K562 (cell line): ENCODE measurements at regions not wholly inside any gene's neighbourhood (a gene's known extent, or its start where the extent isn't known, plus 50 kb on each side); places are given as distances from the start of the nearest gene placed in this dataset.

ENCODE experiments used
- ATAC-seq: fragments of 200-7000 bp; cut with Tn5 transposase; 3 replicates; pipeline ENCODE4 v1.9.1; 2020; ENCODE audit warnings: moderate library complexity
- BruUV-seq: library from RNA; stranded (reverse); fragments of 400-500 nt; replicated peaks from 2 replicates; lab custom pipeline; 2021; lab: Mats Ljungman, UMichigan
- CTCF ChIA-PET: fragments of 300-600 bp; formaldehyde crosslinking; extraction: SDS; loops from one replicate; lab custom pipeline; 2021; ENCODE audit warnings: low intra/inter-chr PET ratio; lab: Yijun Ruan, JAX
- POLR2A ChIA-PET: fragments of 300-600, 350-650 bp; sonication (Branson Sonifier 250); formaldehyde crosslinking; extraction: SDS; loops from one replicate; lab custom pipeline; 2021; ENCODE audit warnings: antibody characterized with exemption, inconsistent platforms; lab: Yijun Ruan, JAX
- DNase-seq, 4 experiments: peaks; one replicate each; pipeline versions ENCODE4 v3.0.0 to v3.0.0-alpha.2; 2011 to 2018; ENCODE audit warnings: low spot score in 3 of 4, mixed read lengths in 3 of 4; ENCODE audit errors: extremely low read depth in 1 of 4
- FAIRE-seq: peaks from 2 replicates; lab custom pipeline; 2011; peaks lifted over from hg19 to GRCh38; lab: Jason Lieb, UNC
- H2AFZ ChIP-seq: 2 replicates; pipeline ENCODE4 v1.6.0; 2011; ENCODE audit warnings: low read depth, low read length, control low read depth, inconsistent platforms
- H3K27ac ChIP-seq: fragments of 200-600 bp; 3 replicates; pipeline ENCODE4 v1.8.0; 2011; ENCODE audit warnings: low read depth, mild to moderate bottlenecking, control low read depth, inconsistent platforms, low read length, moderate library complexity, mixed read lengths; ENCODE audit errors: extremely low read depth
- H3K27me3 ChIP-seq, 2 experiments: fragments of 300-600 bp in 1 of 2; 2 replicates in 1 of 2; 3 replicates in 1 of 2; pipeline versions ENCODE4 v1.6.0 to v1.8.0; 2011; ENCODE audit warnings: inconsistent platforms in 2 of 2, low read length in 2 of 2, mild to moderate bottlenecking in 1 of 2, mixed read lengths in 1 of 2, moderate library complexity in 1 of 2; ENCODE audit not compliant: control insufficient read depth in 2 of 2, insufficient read depth in 2 of 2
- H3K36me3 ChIP-seq: fragments of 300-600 bp; 3 replicates; pipeline ENCODE4 v1.8.0; 2011; ENCODE audit warnings: mild to moderate bottlenecking, low read length, inconsistent platforms; ENCODE audit not compliant: control insufficient read depth, insufficient read depth
- H3K4me1 ChIP-seq, 2 experiments: fragments of 200-600 bp in 1 of 2; replicated peaks in 1 of 2; 2 replicates in 1 of 2; 3 replicates in 1 of 2; pipeline versions ENCODE4 v1.5.1 to v1.8.0; 2011; ENCODE audit warnings: inconsistent platforms in 2 of 2, low read length in 2 of 2, mild to moderate bottlenecking in 1 of 2, mixed read lengths in 1 of 2, moderate library complexity in 1 of 2; ENCODE audit not compliant: control insufficient read depth in 2 of 2, insufficient read depth in 2 of 2
- H3K4me2 ChIP-seq: 2 replicates; pipeline ENCODE4 v1.6.1; 2011; ENCODE audit warnings: low read length, control low read depth, inconsistent platforms, mixed read lengths; ENCODE audit not compliant: insufficient read depth
- H3K4me3 ChIP-seq: fragments of 200-600 bp; sonication (generic), shearing (Covaris generic); 2 replicates; pipeline ENCODE4 v1.5.1; 2016; ENCODE audit warnings: control low read depth, inconsistent platforms
- H3K79me2 ChIP-seq: fragments of 200-600 bp; 3 replicates; pipeline ENCODE4 v1.8.0; 2011; ENCODE audit warnings: low read length, inconsistent platforms; ENCODE audit not compliant: control insufficient read depth, insufficient read depth
- H3K9ac ChIP-seq, 2 experiments: 2 replicates each; pipeline versions ENCODE4 v1.6.0 to v1.6.1; 2011; ENCODE audit warnings: low read depth in 2 of 2, low read length in 2 of 2, control low read depth in 1 of 2, inconsistent platforms in 1 of 2, mild to moderate bottlenecking in 1 of 2, mixed read lengths in 1 of 2; ENCODE audit not compliant: insufficient read depth in 1 of 2
- H3K9me1 ChIP-seq: one replicate; pipeline ENCODE4 v1.6.0; 2011; ENCODE audit warnings: inconsistent platforms, mild to moderate bottlenecking, low read length, moderate library complexity; ENCODE audit not compliant: control insufficient read depth, insufficient read depth
- H3K9me3 ChIP-seq: replicated peaks from 2 replicates; pipeline ENCODE4 v1.5.1; 2011; ENCODE audit warnings: low read depth, low read length, inconsistent platforms; ENCODE audit not compliant: control insufficient read depth, insufficient read depth
- H4K20me1 ChIP-seq: replicated peaks from 2 replicates; pipeline ENCODE4 v1.6.1; 2011; ENCODE audit warnings: low read length, inconsistent platforms, mixed read lengths; ENCODE audit not compliant: control insufficient read depth, insufficient read depth
- CEBPG ChIP-seq, 3 experiments: fragments of 200-800 bp in 1 of 3; sonication (Bioruptor generic) in 1 of 3; sonication (generic) in 1 of 3; formaldehyde crosslinking in 1 of 3; IDR thresholded peaks in 2 of 3; conservative IDR thresholded peaks in 1 of 3; 2 replicates each; pipeline versions ENCODE4 v1.6.1 to v1.8.0; 2016 to 2022; ENCODE audit warnings: missing compliant biosample characterization in 2 of 3, missing genetic modification characterization in 2 of 3, mild to moderate bottlenecking in 1 of 3, missing genetic modification reagents in 1 of 3
- ETV5 ChIP-seq: sonication (generic); formaldehyde crosslinking; IDR thresholded peaks from 2 replicates; pipeline ENCODE4 v1.4.0; 2020; ENCODE audit warnings: low read depth, mild to moderate bottlenecking, missing genetic modification reagents
- NFE2 ChIP-seq: IDR thresholded peaks from 2 replicates; pipeline ENCODE4 v1.6.1; 2014; ENCODE audit warnings: antibody characterized with exemption, low read depth
- ZNF766 ChIP-seq: fragments of 200-800 bp; sonication (Bioruptor generic); conservative IDR thresholded peaks from 2 replicates; pipeline ENCODE4 v1.6.1; 2016; ENCODE audit warnings: missing genetic modification characterization, missing compliant biosample characterization
- WGBS: fragments of 100-300 bp; shearing (Covaris generic); methylation state at CpG from one replicate; pipeline ENCODE4 v1.1.6; 2016; ENCODE audit warnings: low coverage, mixed read lengths; ENCODE audit not compliant: insufficient coverage; ENCODE audit errors: missing lambda C conversion rate; 5-methylcytosine and 5-hydroxymethylcytosine counted together
- in situ Hi-C: fragments of 300-500 bp; cut with MboI; formaldehyde crosslinking; loops from 4 replicates; pipeline ENCODE4 v1.15.0; 2018; ENCODE audit warnings: inconsistent platforms, mixed read lengths
- intact Hi-C: fragments of 100-400 bp; cut with micrococcal nuclease; formaldehyde crosslinking; loops from 2 replicates; pipeline ENCODE4 v1.14.2; 2022
- TF ChIP-seq, protein P1 (sequence below), 2 experiments: fragments of 450-650 bp; conservative IDR thresholded peaks; 2 replicates each; pipeline ENCODE4 v1.6.1; 2017; ENCODE audit warnings: mild to moderate bottlenecking in 2 of 2, moderate library complexity in 2 of 2

DNA sequence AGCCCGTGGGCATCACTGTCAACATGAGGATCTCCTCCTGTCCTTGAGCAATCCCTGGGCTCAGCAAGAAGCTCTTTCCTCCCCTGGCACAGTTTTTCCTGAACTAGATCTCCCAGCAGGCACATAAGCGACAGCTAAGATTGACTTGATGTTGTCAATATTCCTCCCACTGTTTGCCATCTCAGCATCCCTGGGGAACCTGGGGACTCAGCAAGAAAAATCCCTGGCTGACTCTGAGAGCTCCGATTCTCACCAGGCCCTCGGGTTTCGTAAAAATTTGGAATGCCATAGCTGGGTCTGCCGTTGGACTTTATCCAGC lies 687.2 kb downstream of the MATN1 start:
- Histone ChIP-seq H3K36me3 (no peaks in the 10 kb centered on the region), H3K9me1 (no peaks in the 10 kb centered on the region), H3K4me1 (peaks cover 0 to 8% of the 10 kb centered on the region in 2 experiments; a peak in 1 of 5 replicates), H3K27ac (no peak overlapping the region), H2AFZ (no peak overlapping the region), H3K27me3 (peaks cover 0 to 4% of the 10 kb centered on the region in 2 experiments; a peak in 1 of 5 replicates), H3K4me3 (no peak overlapping the region), H3K9ac (no peak overlapping the region), H3K79me2 (no peaks in the 10 kb centered on the region), H3K4me2 (no peak overlapping the region), H4K20me1 (no peaks in the 10 kb centered on the region), H3K9me3 (no peaks in the 10 kb centered on the region)
- ATAC-seq (no peak), FAIRE-seq (no peak), DNase-seq (no peak)
- WGBS, result 3% methylated on average over 6 of the region's 6 CpGs
- CTCF ChIA-PET, result no interaction called here
- BruUV-seq, result no TSS peak
- in situ Hi-C loops, result no loop called here
- intact Hi-C loops, result no loop called here
- TF ChIP-seq CEBPG (CRISPR knock-in tag; IDR thresholded peaks at IDR 0.05) (no peak), CEBPG (tag; conservative IDR thresholded peaks at IDR 0.05 in 1 of 2, IDR thresholded peaks at IDR 0.05 in 1 of 2) (no peak), ETV5 (CRISPR knock-in tag) (no peak), ZNF766 (no peak), NFE2 (no peak)
- TF ChIP-seq, protein P1, sequence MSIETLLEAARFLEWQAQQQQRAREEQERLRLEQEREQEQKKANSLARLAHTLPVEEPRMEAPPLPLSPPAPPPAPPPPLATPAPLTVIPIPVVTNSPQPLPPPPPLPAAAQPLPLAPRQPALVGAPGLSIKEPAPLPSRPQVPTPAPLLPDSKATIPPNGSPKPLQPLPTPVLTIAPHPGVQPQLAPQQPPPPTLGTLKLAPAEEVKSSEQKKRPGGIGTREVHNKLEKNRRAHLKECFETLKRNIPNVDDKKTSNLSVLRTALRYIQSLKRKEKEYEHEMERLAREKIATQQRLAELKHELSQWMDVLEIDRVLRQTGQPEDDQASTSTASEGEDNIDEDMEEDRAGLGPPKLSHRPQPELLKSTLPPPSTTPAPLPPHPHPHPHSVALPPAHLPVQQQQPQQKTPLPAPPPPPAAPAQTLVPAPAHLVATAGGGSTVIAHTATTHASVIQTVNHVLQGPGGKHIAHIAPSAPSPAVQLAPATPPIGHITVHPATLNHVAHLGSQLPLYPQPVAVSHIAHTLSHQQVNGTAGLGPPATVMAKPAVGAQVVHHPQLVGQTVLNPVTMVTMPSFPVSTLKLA (conservative IDR thresholded peaks at IDR 0.05), result no peak
- POLR2A ChIA-PET, result interaction anchor here (0.6 to 1.3 kb wide), 2 partner anchors 21 to 29 kb away, joined by 3 to 4 read pairs; no protein-coding TSS in a partner anchor
